NB4 (cell line): ENCODE measurements at regions not wholly inside any gene's neighbourhood (a gene's known extent, or its start where the extent isn't known, plus 50 kb on each side); places are given as distances from the start of the nearest gene placed in this dataset.

Experiments used
- DNase-seq: peaks from one replicate; pipeline ENCODE4 v3.0.0; 2010; ENCODE audit warnings: low read depth
- H3K4me3 ChIP-seq: one replicate; pipeline ENCODE4 v1.5.1; 2011; ENCODE audit warnings: mild to moderate bottlenecking, low read depth, low read length, moderate library complexity
- CTCF ChIP-seq: IDR thresholded peaks from one replicate; pipeline ENCODE4 v1.5.1; 2012; ENCODE audit warnings: low read depth, low read length
- MAX ChIP-seq: IDR thresholded peaks from 2 replicates; pipeline ENCODE4 v1.6.1; 2011; ENCODE audit warnings: low read depth, low read length
- MYC ChIP-seq: IDR thresholded peaks from 2 replicates; pipeline ENCODE4 v1.6.1; 2011; ENCODE audit warnings: low read depth, low read length
- POLR2A ChIP-seq: IDR thresholded peaks from 2 replicates; pipeline ENCODE4 v1.6.1; 2011; ENCODE audit warnings: mild to moderate bottlenecking; ENCODE audit not compliant: insufficient read length; ENCODE audit errors: extremely low read depth

- TF ChIP-seq CTCF: no peak
- no peak for TF ChIP-seq MAX
- no peak for TF ChIP-seq POLR2A
- TF ChIP-seq MYC: no peak
- no peak for DNase-seq
- H3K4me3 ChIP-seq: no peak overlapping the region
These were observed 144.9 kb downstream of the ERCC6L2 start for GRCh38 chr9:96020300-96020791.
